Ovary (tissue), 3 donors: ENCODE measurements at regions not wholly inside any gene's neighbourhood (a gene's known extent, or its start where the extent isn't known, plus 50 kb on each side); places are given as distances from the start of the nearest gene placed in this dataset.
"Not testable (repeated sequence)": the region's sequence is repeated elsewhere in the genome, so short reads cannot be mapped to it uniquely, and the experiment has no call there.

Source experiments
- EP300 ChIP-seq: sonication (generic); formaldehyde crosslinking; IDR thresholded peaks from one replicate; pipeline ENCODE4 v1.6.1; 2017; ENCODE audit warnings: antibody characterized with exemption
- POLR2A ChIP-seq: fragments of 450-650 bp; IDR thresholded peaks from one replicate; pipeline ENCODE4 v1.6.1; 2017; ENCODE audit warnings: antibody characterized with exemption, mild to moderate bottlenecking, moderate library complexity
- TF ChIP-seq, protein P1 (sequence below), 3 donors: fragments of 450-650 bp in 2 of 3; fragments of 200-600 bp in 1 of 3; IDR thresholded peaks; one replicate each; pipeline versions ENCODE4 v1.5.1 to v1.8.0; 2016 to 2022; ENCODE audit warnings: antibody characterized with exemption in 3 of 3, mild to moderate bottlenecking in 1 of 3
- donor health status: DM: no; HTN: no; CAD: no.

- TF ChIP-seq, protein P1, sequence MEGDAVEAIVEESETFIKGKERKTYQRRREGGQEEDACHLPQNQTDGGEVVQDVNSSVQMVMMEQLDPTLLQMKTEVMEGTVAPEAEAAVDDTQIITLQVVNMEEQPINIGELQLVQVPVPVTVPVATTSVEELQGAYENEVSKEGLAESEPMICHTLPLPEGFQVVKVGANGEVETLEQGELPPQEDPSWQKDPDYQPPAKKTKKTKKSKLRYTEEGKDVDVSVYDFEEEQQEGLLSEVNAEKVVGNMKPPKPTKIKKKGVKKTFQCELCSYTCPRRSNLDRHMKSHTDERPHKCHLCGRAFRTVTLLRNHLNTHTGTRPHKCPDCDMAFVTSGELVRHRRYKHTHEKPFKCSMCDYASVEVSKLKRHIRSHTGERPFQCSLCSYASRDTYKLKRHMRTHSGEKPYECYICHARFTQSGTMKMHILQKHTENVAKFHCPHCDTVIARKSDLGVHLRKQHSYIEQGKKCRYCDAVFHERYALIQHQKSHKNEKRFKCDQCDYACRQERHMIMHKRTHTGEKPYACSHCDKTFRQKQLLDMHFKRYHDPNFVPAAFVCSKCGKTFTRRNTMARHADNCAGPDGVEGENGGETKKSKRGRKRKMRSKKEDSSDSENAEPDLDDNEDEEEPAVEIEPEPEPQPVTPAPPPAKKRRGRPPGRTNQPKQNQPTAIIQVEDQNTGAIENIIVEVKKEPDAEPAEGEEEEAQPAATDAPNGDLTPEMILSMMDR (IDR thresholded peaks at IDR 0.05), result not testable (repeated sequence)
- TF ChIP-seq EP300, POLR2A: not testable (repeated sequence)
Observed at GRCh38 chr17:64790193-64790592, 128.1 kb upstream of the SMURF2 start.
